ENCODE measurements at regions not wholly inside any gene's neighbourhood (a gene's known extent, or its start where the extent isn't known, plus 50 kb on each side); places are given as distances from the start of the nearest gene placed in this dataset.

DNA sequence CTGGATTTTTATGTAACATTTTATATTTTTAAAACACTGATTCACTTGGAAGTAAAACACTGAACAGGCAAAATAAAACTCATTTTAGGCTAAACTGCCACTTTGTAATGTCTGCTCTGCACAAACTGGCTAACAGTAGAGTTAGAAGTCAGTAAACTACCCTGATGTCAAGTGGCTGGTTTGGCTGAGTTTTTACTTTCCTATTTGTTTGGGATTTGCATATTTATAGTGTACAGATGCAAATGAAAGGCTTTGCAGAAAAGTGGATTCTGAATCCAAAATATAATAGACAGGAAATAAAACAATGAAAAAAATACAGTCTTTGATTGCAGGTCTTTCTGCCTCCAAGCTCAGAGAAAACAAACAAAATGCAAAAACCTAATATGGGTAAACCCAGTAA is 213.1 kb downstream of the CDH26 start:
- TF ChIP-seq, protein P1, sequence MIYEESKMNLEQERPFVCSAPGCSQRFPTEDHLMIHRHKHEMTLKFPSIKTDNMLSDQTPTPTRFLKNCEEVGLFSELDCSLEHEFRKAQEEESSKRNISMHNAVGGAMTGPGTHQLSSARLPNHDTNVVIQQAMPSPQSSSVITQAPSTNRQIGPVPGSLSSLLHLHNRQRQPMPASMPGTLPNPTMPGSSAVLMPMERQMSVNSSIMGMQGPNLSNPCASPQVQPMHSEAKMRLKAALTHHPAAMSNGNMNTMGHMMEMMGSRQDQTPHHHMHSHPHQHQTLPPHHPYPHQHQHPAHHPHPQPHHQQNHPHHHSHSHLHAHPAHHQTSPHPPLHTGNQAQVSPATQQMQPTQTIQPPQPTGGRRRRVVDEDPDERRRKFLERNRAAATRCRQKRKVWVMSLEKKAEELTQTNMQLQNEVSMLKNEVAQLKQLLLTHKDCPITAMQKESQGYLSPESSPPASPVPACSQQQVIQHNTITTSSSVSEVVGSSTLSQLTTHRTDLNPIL (CRISPR knock-in tag; IDR thresholded peaks at IDR 0.05; ENCODE audit: low read depth): no peak
- TF ChIP-seq ESRRG (CRISPR knock-in tag; IDR thresholded peaks at IDR 0.05) (no peak), ZFP30 (CRISPR knock-in tag; IDR thresholded peaks at IDR 0.05) (no peak), ARNTL (CRISPR knock-in tag; IDR thresholded peaks at IDR 0.05; ENCODE audit: borderline replicate concordance, low read depth) (no peak), ZC3H10 (CRISPR knock-in tag; IDR thresholded peaks at IDR 0.05) (no peak), GLIS3 (CRISPR knock-in tag; IDR thresholded peaks at IDR 0.05) (no peak)
- TF ChIP-seq, protein P2, sequence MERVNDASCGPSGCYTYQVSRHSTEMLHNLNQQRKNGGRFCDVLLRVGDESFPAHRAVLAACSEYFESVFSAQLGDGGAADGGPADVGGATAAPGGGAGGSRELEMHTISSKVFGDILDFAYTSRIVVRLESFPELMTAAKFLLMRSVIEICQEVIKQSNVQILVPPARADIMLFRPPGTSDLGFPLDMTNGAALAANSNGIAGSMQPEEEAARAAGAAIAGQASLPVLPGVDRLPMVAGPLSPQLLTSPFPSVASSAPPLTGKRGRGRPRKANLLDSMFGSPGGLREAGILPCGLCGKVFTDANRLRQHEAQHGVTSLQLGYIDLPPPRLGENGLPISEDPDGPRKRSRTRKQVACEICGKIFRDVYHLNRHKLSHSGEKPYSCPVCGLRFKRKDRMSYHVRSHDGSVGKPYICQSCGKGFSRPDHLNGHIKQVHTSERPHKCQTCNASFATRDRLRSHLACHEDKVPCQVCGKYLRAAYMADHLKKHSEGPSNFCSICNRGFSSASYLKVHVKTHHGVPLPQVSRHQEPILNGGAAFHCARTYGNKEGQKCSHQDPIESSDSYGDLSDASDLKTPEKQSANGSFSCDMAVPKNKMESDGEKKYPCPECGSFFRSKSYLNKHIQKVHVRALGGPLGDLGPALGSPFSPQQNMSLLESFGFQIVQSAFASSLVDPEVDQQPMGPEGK (CRISPR knock-in tag; IDR thresholded peaks at IDR 0.05; ENCODE audit: borderline replicate concordance): no peak
- TF ChIP-seq, protein P3, sequence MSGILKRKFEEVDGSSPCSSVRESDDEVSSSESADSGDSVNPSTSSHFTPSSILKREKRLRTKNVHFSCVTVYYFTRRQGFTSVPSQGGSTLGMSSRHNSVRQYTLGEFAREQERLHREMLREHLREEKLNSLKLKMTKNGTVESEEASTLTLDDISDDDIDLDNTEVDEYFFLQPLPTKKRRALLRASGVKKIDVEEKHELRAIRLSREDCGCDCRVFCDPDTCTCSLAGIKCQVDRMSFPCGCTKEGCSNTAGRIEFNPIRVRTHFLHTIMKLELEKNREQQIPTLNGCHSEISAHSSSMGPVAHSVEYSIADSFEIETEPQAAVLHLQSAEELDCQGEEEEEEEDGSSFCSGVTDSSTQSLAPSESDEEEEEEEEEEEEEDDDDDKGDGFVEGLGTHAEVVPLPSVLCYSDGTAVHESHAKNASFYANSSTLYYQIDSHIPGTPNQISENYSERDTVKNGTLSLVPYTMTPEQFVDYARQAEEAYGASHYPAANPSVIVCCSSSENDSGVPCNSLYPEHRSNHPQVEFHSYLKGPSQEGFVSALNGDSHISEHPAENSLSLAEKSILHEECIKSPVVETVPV (CRISPR knock-in tag; IDR thresholded peaks at IDR 0.05): no peak
- TF ChIP-seq, protein P4, sequence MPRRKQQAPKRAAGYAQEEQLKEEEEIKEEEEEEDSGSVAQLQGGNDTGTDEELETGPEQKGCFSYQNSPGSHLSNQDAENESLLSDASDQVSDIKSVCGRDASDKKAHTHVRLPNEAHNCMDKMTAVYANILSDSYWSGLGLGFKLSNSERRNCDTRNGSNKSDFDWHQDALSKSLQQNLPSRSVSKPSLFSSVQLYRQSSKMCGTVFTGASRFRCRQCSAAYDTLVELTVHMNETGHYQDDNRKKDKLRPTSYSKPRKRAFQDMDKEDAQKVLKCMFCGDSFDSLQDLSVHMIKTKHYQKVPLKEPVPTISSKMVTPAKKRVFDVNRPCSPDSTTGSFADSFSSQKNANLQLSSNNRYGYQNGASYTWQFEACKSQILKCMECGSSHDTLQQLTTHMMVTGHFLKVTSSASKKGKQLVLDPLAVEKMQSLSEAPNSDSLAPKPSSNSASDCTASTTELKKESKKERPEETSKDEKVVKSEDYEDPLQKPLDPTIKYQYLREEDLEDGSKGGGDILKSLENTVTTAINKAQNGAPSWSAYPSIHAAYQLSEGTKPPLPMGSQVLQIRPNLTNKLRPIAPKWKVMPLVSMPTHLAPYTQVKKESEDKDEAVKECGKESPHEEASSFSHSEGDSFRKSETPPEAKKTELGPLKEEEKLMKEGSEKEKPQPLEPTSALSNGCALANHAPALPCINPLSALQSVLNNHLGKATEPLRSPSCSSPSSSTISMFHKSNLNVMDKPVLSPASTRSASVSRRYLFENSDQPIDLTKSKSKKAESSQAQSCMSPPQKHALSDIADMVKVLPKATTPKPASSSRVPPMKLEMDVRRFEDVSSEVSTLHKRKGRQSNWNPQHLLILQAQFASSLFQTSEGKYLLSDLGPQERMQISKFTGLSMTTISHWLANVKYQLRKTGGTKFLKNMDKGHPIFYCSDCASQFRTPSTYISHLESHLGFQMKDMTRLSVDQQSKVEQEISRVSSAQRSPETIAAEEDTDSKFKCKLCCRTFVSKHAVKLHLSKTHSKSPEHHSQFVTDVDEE (CRISPR knock-in tag; IDR thresholded peaks at IDR 0.05): no peak
